ENCODE measurements at regions not wholly inside any gene's neighbourhood (a gene's known extent, or its start where the extent isn't known, plus 50 kb on each side); places are given as distances from the start of the nearest gene placed in this dataset.

GRCh38 chr3:118548434-118548833 lies 486.2 kb downstream of the IGSF11 start:
- TF ChIP-seq CTCF (IDR thresholded peaks at IDR 0.05) (no peak), POLR2A (IDR thresholded peaks at IDR 0.05) (no peak)

All from thyroid gland (tissue), 4 donors.